SIG-M5 (cell line): ENCODE measurements at regions not wholly inside any gene's neighbourhood (a gene's known extent, or its start where the extent isn't known, plus 50 kb on each side); places are given as distances from the start of the nearest gene placed in this dataset.
"Not testable (repeated sequence)": the region's sequence is repeated elsewhere in the genome, so short reads cannot be mapped to it uniquely, and the experiment has no call there.

Experiments
- DNase-seq: peaks from one replicate; lab custom pipeline; 2025; lab: John Stamatoyannopoulos, UW

DNA sequence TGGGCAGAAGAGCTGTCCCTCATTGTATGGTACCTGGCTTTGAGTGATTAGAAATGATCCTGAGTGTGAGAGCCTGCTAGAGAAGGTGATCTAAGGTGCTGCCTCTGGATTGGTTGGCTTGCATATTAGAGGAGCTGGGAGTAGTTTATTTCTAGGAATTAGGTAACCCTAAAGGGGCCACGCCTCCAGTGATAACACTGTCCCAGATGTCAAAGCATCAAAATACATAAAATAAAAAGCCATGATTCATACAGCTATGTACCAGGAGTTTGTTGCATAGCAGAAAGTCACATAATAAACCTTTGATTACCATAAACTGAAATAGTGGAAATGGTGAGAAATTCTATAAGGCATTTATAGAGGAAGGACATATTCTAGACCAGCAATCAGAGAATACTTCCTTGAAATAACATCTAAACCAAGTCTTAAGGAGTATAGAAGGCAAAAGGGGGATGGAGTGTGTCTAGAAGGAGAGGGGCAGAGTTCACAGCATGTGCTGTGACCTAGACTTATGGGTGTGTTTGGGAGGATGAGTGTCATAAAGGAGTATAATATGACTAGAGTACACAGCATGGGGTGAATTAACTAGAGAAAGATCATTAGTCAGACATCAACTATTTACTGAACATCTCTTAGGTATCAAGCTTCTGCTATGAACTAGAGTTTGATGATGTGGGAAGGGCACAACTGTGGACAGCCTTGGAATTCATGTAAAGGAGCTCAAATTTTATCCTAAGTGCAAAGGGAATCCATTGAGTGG, 686.4 kb downstream of the GALC start:
- no peak for DNase-seq

DNA sequence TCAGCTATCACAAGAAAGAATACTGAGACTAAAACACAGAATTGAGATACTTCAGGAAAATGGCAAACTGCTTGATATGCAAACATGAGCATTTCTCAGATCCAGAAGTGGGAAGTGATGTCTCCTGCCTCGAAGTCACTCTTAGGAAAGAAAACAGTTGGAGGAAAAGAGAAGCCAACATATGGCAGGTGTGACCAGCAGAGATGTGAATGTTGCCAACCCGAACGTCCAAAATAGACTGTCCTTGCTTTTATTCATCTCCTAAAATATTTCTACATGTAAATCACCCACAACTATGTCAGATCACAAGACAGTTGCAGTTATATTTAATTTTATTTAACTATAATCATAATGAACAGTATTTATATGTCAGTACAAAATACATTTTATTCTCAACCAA, 687.6 kb downstream of the GALC start:
- no peak for DNase-seq

DNA sequence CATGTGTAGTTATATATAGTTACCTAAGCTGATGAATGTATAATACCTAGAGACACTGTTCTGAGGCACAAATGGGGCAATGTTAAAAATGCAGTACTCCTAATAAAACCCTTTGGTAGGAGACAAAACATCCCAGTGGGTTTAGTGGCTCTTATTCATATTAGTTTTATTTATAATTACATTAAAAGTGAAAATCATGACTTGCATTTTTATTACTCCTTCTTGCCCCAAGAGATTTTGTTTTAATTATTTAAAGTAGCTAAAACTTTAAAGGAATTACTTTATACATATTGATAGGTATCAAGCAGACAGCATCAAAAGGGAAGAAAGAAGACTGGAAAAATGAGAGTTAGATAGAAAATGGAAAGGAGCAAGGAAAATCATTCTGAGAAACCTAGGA, 688.6 kb downstream of the GALC start:
- no peak for DNase-seq

DNA sequence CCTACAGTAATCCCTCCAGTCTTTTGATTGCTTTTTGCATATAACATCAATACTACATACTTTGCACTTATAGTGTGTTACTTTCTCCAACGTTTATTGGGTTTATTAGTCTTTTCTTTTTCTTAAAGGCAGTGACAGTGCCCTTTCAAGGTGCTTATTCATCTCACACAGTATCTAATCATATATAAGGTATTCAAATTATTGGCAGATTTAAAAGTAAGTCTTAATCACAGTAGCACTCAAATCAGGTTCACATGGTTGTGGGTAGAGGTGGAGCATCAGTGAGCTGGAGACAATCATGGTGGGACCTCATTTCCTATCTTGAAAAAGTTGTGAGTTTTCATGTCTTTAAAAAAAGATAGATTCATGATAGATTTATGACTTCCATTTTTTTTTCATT, 706.2 kb downstream of the GALC start:
- no peak for DNase-seq

DNA sequence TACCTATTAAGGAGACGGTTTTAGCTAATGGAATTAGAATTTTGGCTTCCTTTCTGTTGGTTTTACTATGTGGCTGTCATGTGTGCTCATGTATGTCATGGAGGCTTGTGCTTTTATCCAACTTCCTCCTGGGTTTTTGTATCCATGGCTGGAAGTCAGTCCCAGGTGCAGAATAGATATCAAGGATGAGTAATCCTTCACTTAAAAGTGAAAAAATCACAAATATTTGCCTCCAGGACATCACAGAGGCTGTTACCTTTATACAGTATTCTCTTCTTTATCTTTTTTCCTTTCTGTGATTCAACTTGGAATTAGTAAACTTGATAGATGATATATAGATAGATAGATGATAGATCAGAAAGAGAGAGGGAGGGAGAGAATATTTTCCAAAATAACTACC, 706.8 kb downstream of the GALC start:
- no peak for DNase-seq

DNA sequence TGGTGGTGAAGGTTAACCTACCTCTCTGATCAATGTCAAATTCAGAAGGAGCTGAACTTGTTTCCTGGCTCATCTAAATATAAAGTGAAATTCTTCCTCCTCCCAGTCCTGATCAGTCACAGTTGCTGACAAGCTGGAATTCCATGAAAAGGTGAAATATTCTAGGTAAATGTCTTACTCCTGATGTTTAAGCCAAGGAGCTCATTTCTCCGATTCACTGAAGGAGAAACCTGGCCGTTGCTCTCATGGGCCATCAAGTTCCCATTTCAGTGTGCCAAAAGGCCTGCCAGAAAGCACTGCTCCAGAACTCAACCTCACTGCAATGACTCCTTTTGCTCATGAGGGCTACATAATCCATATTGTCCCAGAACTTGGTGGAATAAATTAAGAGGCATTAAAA, 707.5 kb downstream of the GALC start:
- no peak for DNase-seq

DNA sequence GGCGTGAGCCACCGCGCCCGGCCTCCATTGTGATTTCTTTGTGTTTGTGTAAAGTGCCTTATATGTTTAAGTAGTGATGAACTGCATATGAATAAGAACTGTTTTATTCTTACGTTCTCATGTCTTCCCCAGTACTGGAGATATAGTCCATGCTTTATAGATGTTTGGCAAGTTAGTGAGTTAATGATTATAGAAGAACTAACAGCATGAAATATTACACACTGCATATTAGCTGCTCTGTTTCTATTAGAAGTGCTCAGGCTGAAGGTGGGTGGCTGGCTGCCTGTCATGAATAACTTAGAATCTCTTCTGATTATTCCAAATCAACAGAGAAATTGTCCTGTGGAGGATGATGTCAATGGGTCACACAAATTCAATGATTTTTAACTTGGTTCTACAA, 709.4 kb downstream of the GALC start:
- DNase-seq, result no peak

DNA sequence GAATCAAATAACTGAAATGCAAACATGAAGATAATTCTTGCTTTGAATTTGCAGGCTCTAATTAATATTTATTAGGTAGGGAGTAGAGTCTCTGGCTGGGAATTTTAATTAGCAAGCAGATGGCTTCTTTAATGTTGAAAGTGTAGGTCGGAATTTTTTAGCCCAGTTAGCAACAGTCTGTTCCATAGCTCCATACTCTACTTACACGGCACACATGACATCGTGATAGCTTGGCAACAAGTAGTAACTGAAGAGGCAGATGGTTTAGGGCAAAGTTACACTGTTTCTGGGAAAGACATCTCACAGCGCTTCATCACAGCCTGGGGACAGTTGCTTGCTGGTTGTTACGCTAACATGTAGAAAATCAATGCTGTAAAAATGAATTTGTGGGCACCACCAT, 710.7 kb downstream of the GALC start:
- DNase-seq, result no peak

DNA sequence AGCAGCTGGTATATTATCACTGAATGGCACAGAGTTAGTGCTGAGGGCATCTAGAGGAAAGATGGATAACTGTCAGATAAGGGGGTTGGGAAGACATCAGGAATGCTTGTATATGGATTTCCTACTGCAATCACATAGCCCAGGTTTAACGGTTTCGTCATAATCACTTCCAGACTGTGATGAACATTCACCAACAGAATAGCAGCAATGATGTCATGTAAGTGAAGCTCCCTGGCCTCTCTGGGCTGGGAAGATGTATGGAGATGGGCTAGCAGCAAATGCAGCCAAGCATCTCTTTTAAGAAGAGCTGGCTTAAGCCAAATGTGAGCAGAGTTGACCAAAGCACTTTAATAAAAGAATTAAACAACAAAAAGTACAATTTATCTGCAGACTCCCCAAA, 714.6 kb downstream of the GALC start:
- no peak for DNase-seq

DNA sequence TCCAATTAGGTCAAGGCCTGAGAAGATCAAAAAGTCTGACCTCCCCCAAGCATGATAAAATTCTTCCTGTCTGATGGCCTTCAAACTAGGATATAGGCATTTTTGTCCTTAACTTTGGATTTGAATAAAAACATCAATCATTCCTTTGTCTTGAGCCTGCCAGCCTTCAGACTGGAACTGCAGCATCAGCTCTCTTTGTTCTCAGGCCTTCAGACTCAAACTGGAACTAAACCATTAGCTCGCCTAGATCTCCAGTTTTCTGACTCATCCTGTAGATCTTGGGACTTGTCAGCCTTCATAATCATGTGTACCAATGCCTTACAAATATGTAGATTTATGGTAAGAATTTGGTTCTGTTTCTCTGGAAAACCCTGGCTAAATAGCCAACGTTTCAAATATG, 721.7 kb downstream of the GALC start:
- no peak for DNase-seq

DNA sequence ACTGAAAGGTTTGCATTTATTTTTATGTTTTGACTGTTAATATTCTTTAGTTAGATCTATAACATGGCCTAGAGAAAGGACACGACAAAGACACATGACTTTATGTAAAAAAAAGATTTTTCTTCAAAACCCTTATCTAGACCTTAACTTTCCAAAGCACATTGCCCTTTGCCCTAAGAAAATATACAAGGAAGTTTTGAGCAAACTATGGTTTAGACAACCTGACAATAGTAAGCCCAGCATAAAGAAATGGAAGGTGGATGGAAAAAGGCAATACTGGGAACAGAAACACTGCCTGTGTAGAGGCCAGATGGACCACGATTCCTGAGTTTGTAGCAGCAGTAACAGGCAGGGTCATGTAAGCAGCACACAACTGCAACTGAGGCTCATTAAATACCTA, 724.0 kb downstream of the GALC start:
- no peak for DNase-seq

DNA sequence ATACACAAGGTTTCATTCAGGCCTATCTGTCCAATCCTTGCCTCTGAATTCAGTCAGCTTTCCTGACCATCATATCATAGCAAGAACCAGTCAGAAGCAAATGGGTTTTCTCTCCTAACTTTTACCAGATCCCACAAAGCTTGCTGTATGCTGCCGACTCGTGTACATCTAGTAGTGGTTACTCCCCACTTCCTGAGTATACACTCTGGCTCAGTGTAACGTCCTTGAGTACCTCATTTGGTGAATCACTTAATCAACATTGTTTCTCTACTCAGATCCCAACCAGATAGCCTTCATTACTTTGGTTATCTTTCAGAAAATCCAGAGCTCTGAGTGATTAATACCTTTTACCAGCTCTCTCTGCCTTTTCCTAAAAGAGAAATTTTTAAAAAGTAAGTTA, 728.2 kb downstream of the GALC start:
- DNase-seq, result no peak

DNA sequence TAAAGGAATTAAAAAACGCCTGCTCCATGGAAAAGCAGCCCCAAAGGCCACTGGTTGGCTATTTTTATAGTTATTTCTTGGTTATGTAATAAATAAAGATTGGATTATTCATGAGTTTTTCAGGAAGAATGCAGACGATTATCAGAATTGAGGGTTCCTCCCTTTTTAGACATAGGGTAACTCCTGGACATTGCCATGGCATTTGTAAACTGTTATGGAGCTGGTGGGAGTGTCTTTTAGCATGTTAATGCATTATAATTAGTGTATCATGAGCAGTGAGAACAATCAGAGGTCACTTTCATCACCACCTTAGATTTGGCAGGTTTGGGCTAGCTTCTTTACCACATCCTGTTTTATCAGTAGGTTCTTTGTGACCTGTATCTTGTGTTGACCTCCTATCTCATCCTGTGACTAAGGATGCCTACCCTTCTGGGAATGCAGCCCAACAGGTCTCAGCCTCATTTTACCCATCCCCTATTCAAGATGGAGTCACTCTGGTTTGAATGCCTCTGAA, 728.7 kb downstream of the GALC start:
- DNase-seq, result no peak

DNA sequence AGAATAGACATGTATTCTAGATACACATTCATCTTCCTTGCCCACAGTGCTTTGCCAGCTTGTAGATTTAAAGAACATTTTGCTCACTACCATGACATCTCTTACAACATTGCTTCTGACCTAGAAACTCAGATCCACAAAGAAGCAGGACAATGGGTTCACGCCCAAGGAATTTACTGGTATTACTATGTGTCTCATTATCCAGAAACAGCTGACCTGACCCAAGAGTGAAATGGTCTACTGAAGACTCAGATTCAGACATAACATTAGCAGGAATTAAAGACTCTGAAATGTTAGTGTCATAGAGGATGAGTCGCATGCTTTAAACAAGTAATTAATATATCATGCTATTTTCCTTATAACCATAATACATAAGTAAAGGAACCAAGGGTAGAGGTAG, 731.4 kb downstream of the GALC start:
- DNase-seq, result no peak

DNA sequence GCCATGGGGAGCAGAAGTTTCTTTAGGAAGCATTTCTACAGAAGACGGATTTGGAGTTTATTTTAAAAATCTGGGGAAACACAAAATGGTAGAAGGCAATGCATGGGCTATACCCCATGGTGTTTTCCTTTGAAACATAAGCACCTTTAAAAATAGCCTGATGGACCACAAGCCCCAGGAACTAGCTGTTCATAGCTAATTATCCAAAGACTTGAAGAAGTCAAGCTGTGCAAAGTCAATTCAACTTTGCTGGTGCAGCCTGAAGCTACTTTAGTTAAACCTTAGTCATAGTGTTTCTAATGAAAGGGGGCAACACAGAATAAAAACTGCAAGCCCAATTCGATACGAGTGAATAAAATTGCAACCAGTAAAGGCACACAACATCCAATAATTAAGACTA, 732.5 kb downstream of the GALC start:
- DNase-seq, result no peak

DNA sequence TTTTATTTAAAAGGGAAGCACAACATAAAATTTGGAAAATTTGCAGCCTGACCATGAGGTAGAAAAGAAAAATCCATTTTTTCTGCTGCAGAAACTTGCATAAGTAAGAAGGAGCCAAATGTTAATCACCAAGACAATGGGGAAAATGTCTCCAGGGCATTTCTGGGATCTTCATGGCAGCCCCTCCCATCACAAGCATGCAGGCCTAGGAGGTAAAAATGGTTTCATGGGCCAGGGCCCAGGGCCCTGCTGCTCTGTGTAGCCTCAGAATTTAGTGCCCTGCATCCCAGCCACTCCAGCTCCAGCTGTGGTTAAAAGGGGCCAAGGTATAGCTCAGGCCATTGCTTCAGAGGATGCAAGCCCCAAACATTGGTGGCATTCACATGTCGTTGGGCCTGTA, 735.6 kb downstream of the GALC start:
- no peak for DNase-seq

DNA sequence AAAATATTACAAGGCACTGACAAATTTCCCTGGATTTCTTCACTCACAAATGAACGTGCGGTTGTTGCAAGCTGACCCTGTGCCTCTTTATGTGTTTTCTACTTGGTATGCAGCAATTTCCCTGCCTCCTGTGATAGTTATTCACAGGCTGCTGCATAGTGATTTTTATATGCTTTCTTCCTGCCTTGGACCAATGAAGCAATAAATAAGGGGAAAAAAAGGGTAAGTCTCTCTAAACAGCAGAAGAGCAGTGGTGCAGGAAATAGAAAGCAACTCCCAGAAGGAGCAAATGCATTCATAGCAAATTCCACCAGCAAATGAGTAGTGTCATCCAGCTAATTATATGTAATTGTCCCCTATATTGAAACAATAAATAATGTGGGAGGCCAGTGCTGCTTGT, 737.9 kb downstream of the GALC start:
- DNase-seq, result no peak

DNA sequence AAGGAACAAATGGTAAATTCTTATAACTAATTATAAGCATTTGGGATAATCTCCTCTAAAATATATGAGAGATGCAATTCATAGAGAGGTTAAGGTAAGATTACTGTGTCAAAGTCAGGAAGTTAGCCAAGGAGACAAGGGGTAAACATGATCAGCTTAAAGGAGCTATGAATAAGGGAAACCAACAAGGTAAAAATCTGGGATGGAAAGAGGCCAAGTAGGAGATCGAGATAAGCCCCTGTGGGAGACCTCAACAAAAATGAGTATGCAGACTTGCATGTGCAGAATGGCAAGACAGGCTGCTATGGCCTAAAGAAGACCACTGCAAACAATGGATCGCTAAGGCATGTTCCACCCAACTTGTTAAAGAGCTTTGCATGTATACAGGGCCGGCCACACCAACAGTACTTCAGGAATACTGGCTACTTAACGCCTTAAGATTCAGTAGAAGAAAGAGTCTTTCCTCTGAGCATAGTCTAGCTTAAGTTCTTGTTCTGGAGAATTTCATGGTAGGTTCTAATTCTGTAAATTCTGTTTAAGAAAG, 738.6 kb downstream of the GALC start:
- no peak for DNase-seq

DNA sequence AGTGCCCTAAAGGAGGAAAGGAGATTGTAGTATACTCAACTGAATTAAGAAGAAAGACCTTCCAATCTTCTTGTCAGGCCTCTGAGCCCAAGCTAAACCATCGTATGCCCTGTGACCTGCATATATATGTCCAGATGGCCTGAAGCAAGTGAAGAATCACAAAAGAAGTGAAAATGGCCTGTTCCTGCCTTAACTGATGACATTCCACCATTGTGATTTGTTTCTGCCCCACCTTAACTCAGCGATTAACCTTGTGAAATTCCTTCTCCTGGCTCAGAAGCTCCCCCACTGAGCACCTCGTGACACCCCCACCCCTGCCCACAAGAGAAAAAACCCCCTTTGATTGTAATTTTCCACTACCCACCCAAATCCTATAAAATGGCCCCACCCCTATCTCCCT, 739.2 kb downstream of the GALC start:
- not testable (repeated sequence) for DNase-seq

DNA sequence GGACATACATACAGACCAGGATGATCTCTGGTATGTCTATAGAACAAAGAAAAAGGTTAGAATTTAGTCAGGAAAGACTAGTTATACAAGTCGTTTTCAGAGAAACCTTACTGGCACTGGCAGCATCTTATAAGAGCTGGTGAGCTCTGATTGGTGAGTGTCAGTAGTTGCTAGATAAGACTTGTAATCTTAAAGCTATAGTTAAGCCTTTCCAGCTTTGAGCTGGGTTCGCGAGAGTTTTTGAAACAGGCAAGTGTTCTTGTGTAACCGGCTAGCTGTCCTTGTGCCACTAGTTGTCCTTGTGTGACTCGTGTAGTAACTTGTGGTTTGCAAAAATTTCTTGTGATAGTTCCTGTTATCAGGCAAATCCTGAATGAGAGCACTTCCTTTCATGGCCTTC, 740.9 kb downstream of the GALC start:
- no peak for DNase-seq

DNA sequence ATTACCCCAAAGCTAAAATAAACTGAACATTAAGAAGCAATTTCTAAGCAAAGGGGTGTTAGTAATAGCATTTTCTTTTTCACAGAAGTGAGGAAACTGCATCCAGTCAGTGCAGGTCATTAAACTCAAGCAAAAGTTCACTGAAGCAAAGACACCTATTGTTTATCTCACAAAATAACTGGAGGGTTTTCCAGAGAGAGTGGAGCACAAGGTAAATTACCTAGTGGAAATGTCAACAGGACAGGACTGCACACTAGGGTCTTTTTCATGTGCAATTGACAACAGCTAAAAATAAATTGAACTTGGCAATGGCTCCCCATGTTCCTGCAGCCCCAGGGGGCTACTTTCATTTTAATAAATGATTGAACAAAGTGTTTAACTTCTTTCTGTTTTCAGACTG, 742.0 kb downstream of the GALC start:
- DNase-seq, result no peak

DNA sequence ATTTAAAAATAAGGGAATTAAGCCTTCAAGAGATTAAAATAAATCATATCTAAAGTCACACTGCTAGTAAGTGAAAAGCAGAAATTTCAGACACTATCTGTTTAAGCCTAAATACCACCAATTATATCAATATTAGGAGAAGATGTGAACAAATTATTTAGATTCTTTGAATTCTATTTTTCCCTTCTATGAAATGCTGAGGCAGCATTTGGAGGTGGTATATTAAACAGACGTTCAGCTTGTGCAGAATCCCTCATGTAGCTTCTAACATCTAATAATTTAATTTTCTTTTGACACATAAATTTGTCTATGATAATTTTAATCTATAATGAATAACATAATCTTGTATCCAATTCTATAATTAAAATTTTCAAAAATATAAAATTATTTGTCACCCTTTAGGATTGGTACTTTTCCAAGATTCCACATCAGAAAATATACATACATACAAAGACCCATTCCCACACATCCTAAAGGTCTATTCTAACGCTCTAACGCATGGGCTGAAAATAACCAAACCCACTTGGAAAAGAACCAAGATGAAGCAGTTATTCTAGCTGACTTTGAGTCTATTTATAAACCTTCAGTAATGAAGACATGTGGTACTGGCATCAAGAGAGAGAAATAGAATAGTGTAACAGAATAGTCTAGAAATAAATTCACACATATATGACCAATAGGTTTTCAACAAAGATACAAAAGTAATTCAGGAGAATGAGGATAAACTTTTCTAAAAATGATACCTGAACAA, 751.8 kb downstream of the GALC start:
- no peak for DNase-seq

DNA sequence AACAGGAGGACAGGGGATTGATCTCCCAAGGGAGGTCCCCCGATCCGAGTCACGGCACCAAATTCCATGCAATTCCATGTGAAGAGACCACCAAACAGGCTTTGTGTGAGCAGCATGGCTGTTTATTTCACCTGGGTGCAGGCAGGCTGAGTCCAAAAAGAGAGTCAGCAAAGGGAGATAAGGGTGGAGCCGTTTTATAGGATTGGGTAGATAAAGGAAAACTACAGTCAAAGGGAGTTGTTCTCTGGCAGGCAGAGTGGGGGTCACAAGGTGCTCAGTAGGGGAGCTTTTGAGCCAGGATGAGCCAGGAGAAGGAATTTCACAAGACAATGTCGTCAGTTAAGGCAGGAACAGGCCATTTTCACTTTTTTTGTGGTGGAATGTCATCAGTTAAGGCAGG, 752.7 kb downstream of the GALC start:
- DNase-seq, result not testable (repeated sequence)
